ENCODE measurements at regions not wholly inside any gene's neighbourhood (a gene's known extent, or its start where the extent isn't known, plus 50 kb on each side); places are given as distances from the start of the nearest gene placed in this dataset.
"Not testable (repeated sequence)": the region's sequence is repeated elsewhere in the genome, so short reads cannot be mapped to it uniquely, and the experiment has no call there.

- not testable (repeated sequence) for TF ChIP-seq ZZZ3 (IDR thresholded peaks at IDR 0.05); ETV6 (IDR thresholded peaks at IDR 0.05; ENCODE audit: borderline replicate concordance in 1 of 2, low read depth in 2 of 2, low read length in 1 of 2); ETV6 (CRISPR knock-in tag; IDR thresholded peaks at IDR 0.05; ENCODE audit: borderline replicate concordance); SMC3 (conservative IDR thresholded peaks at IDR 0.05; ENCODE audit: insufficient read depth, low read depth, low read length); MNT (conservative IDR thresholded peaks at IDR 0.05); GATA2 (CRISPR knock-in tag; IDR thresholded peaks at IDR 0.05); CTCF (IDR thresholded peaks at IDR 0.05 in 2 of 3, conservative IDR thresholded peaks at IDR 0.05 in 1 of 3; ENCODE audit: insufficient read depth in 2 of 3, low read depth in 1 of 3, low read length in 3 of 3); EP300 (IDR thresholded peaks at IDR 0.05; ENCODE audit: low read length); POLR2AphosphoS5 (IDR thresholded peaks at IDR 0.05; ENCODE audit: control insufficient read depth, insufficient read depth, low read depth, low read length); ZNF318 (IDR thresholded peaks at IDR 0.05; ENCODE audit: borderline replicate concordance in 1 of 2, low read depth in 1 of 2); MED1 (CRISPR knock-in tag; IDR thresholded peaks at IDR 0.05; ENCODE audit: borderline replicate concordance); DLX4 (CRISPR knock-in tag; IDR thresholded peaks at IDR 0.05); SETDB1 (IDR thresholded peaks at IDR 0.05; ENCODE audit: low read length)
Observed at GRCh38 chr17:21578783-21579182, 113.5 kb upstream of the KCNJ18 start.
